Activated CD8-positive, alpha-beta memory T cell treated with anti-CD3 and anti-CD28 coated beads, Interleukin-2, amount 50 U/mL, for 1 hour (primary cell): ENCODE measurements at regions not wholly inside any gene's neighbourhood (a gene's known extent, or its start where the extent isn't known, plus 50 kb on each side); places are given as distances from the start of the nearest gene placed in this dataset.

Experiments used
- DNase-seq: peaks from one replicate; pipeline ENCODE4 v3.0.0-alpha.2; 2020; ENCODE audit errors: extremely low read depth

GRCh38 chr13:33372251-33372919, 86.8 kb upstream of the STARD13 start:
- DNase-seq, result no peak

GRCh38 chr13:33373624-33374023, 88.1 kb upstream of the STARD13 start:
- DNase-seq, result no peak

GRCh38 chr13:33375421-33375820, 89.9 kb upstream of the STARD13 start:
- DNase-seq, result no peak

- no peak for DNase-seq
Measured at GRCh38 chr13:33376212-33376611, 90.7 kb upstream of the STARD13 start.

GRCh38 chr13:33377411-33377810, 91.9 kb upstream of the STARD13 start:
- DNase-seq, result no peak

- DNase-seq, result no peak
Measured at GRCh38 chr13:33377825-33378224, 92.3 kb upstream of the STARD13 start.

GRCh38 chr13:33379608-33380007, 94.1 kb upstream of the STARD13 start:
- DNase-seq, result no peak

GRCh38 chr13:33380487-33381079, 95.0 kb upstream of the STARD13 start:
- DNase-seq, result no peak

- no peak for DNase-seq
Measured at GRCh38 chr13:33381180-33381579, 95.6 kb upstream of the STARD13 start.

- no peak for DNase-seq
Measured at GRCh38 chr13:33381906-33382305, 96.4 kb upstream of the STARD13 start.

- DNase-seq, result no peak
Measured at GRCh38 chr13:33383724-33384577, 98.4 kb upstream of the STARD13 start.

GRCh38 chr13:33388286-33388998, 102.9 kb upstream of the STARD13 start:
- no peak for DNase-seq

GRCh38 chr13:33392794-33393405, 107.3 kb upstream of the STARD13 start:
- no peak for DNase-seq

- no peak for DNase-seq
Measured at GRCh38 chr13:33394294-33394932, 108.9 kb upstream of the STARD13 start.

GRCh38 chr13:33401238-33401637, 115.7 kb upstream of the STARD13 start:
- DNase-seq, result no peak

- DNase-seq, result no peak
Measured at GRCh38 chr13:33402975-33403374, 117.4 kb upstream of the STARD13 start.

GRCh38 chr13:33403807-33404362, 118.3 kb upstream of the STARD13 start:
- DNase-seq, result no peak

- DNase-seq, result no peak
Measured at GRCh38 chr13:33405371-33405770, 119.8 kb upstream of the STARD13 start.

GRCh38 chr13:33409673-33410510, 124.3 kb upstream of the STARD13 start:
- DNase-seq, result no peak

- DNase-seq, result no peak
Measured at GRCh38 chr13:33410619-33411018, 125.1 kb upstream of the STARD13 start.
